H1 (cell line): ENCODE measurements at regions not wholly inside any gene's neighbourhood (a gene's known extent, or its start where the extent isn't known, plus 50 kb on each side); places are given as distances from the start of the nearest gene placed in this dataset.

Experiments
- CTCF ChIA-PET: fragments of 300-600 bp; sonication (Branson Sonifier 250); formaldehyde crosslinking; loops from one replicate; lab custom pipeline; 2021; ENCODE audit not compliant: partially characterized antibody; lab: Charles Lee
- POLR2A ChIA-PET: fragments of 300-600 bp; sonication (Branson Sonifier 250); formaldehyde crosslinking; loops from one replicate; lab custom pipeline; 2021; ENCODE audit warnings: inconsistent platforms; ENCODE audit not compliant: partially characterized antibody; lab: Charles Lee
- DNase-seq, 2 experiments: peaks; one replicate each; pipeline versions ENCODE4 v3.0.0 to v3.0.0-alpha.2; 2010 to 2022; ENCODE audit warnings: low spot score in 2 of 2, low read depth in 1 of 2, mixed read lengths in 1 of 2
- FAIRE-seq: peaks from 2 replicates; lab custom pipeline; 2011; peaks lifted over from hg19 to GRCh38; lab: Jason Lieb, UNC
- H2AFZ ChIP-seq: 2 replicates; pipeline ENCODE4 v1.8.1; 2012; ENCODE audit warnings: low read length, inconsistent platforms
- H2AK5ac ChIP-seq: 2 replicates; pipeline ENCODE4 v1.6.1; 2013; ENCODE audit warnings: low read depth, low read length
- H2BK120ac ChIP-seq: replicated peaks from 2 replicates; pipeline ENCODE3; 2013; ENCODE audit warnings: low read depth, low read length, inconsistent platforms
- H2BK12ac ChIP-seq: 2 replicates; pipeline ENCODE4 v1.6.1; 2013; ENCODE audit warnings: low read depth, low read length
- H2BK15ac ChIP-seq: 2 replicates; pipeline ENCODE4 v1.6.1; 2013; ENCODE audit warnings: low read length
- H2BK20ac ChIP-seq: 2 replicates; pipeline ENCODE4 v1.6.1; 2013; ENCODE audit warnings: low read length
- H2BK5ac ChIP-seq: 2 replicates; pipeline ENCODE4 v1.6.1; 2013; ENCODE audit warnings: low read depth, low read length
- H3K14ac ChIP-seq: 2 replicates; pipeline ENCODE4 v1.6.1; 2013; ENCODE audit warnings: inconsistent platforms; ENCODE audit not compliant: insufficient read length
- H3K18ac ChIP-seq: 2 replicates; pipeline ENCODE4 v1.6.1; 2013; ENCODE audit warnings: low read length; ENCODE audit errors: extremely low read depth
- H3K23ac ChIP-seq: 2 replicates; pipeline ENCODE4 v1.6.1; 2013; ENCODE audit warnings: inconsistent platforms; ENCODE audit not compliant: insufficient read length
- H3K23me2 ChIP-seq: 2 replicates; pipeline ENCODE4 v1.6.1; 2013; ENCODE audit warnings: low read depth, low read length
- H3K27ac ChIP-seq: 2 replicates; pipeline ENCODE4 v1.6.1; 2011; ENCODE audit warnings: low read depth, low read length, inconsistent platforms
- H3K27me3 ChIP-seq, 4 experiments: replicated peaks in 1 of 4; 1 replicate in 1 of 4; 2 replicates in 3 of 4; pipeline versions ENCODE4 v1.6.1 to v1.8.1; 2011 to 2013; ENCODE audit warnings: low read length in 3 of 4, mild to moderate bottlenecking in 3 of 4, inconsistent platforms in 2 of 4, mixed read lengths in 2 of 4, moderate library complexity in 1 of 4; ENCODE audit not compliant: control insufficient read depth in 3 of 4, insufficient read depth in 3 of 4; ENCODE audit errors: extremely low read depth in 1 of 4
- H3K36me3 ChIP-seq, 4 experiments: 2 replicates each; pipeline versions ENCODE4 v1.6.1 to v1.8.1; 2011 to 2013; ENCODE audit warnings: mild to moderate bottlenecking in 4 of 4, low read length in 3 of 4, moderate library complexity in 2 of 4, control low read depth in 1 of 4, inconsistent platforms in 1 of 4; ENCODE audit not compliant: insufficient read depth in 4 of 4, control insufficient read depth in 2 of 4
- H3K4ac ChIP-seq: replicated peaks from 2 replicates; pipeline ENCODE3; 2013; ENCODE audit warnings: low read length, low read depth, mixed read lengths, inconsistent platforms; ENCODE audit not compliant: insufficient read length
- H3K4me1 ChIP-seq, 4 experiments: replicated peaks in 1 of 4; 1 replicate in 1 of 4; 2 replicates in 3 of 4; pipeline versions ENCODE4 v1.6.1 to v1.8.1; 2011 to 2013; ENCODE audit warnings: low read length in 3 of 4, inconsistent platforms in 2 of 4, mixed read lengths in 1 of 4; ENCODE audit not compliant: insufficient read depth in 4 of 4, control insufficient read depth in 3 of 4
- H3K4me2 ChIP-seq, 2 experiments: 2 replicates each; pipeline versions ENCODE4 v1.6.1 to v1.8.1; 2011 to 2013; ENCODE audit warnings: low read depth in 2 of 2, low read length in 2 of 2, control low read depth in 1 of 2, inconsistent platforms in 1 of 2, mild to moderate bottlenecking in 1 of 2; ENCODE audit not compliant: insufficient read depth in 1 of 2
- H3K4me3 ChIP-seq, 4 experiments: fragments of 200-600, 300-600 bp in 1 of 4; sonication (generic), shearing (Covaris generic), sonication (Bioruptor Twin) in 1 of 4; 2 replicates each; pipeline versions ENCODE4 v1.5.1 to v1.8.1; 2011 to 2016; ENCODE audit warnings: low read length in 4 of 4, low read depth in 3 of 4, control low read depth in 2 of 4, inconsistent platforms in 2 of 4, mild to moderate bottlenecking in 2 of 4, mixed read lengths in 1 of 4, moderate library complexity in 1 of 4; ENCODE audit not compliant: insufficient read depth in 2 of 4; ENCODE audit errors: extremely low read depth in 1 of 4
- H3K56ac ChIP-seq: replicated peaks from 2 replicates; pipeline ENCODE3; 2013; ENCODE audit warnings: low read depth, mild to moderate bottlenecking, mixed read lengths, low read length, inconsistent platforms; ENCODE audit not compliant: insufficient read length
- H3K79me1 ChIP-seq: 2 replicates; pipeline ENCODE4 v1.6.1; 2013; ENCODE audit warnings: low read depth, low read length, control low read depth
- H3K79me2 ChIP-seq, 2 experiments: 2 replicates each; pipeline versions ENCODE4 v1.6.1 to v1.8.1; 2012 to 2013; ENCODE audit warnings: low read length in 2 of 2, mild to moderate bottlenecking in 2 of 2, inconsistent platforms in 1 of 2; ENCODE audit not compliant: insufficient read depth in 2 of 2, control insufficient read depth in 1 of 2
- H3K9ac ChIP-seq, 4 experiments: replicated peaks in 1 of 4; 1 replicate in 1 of 4; 2 replicates in 3 of 4; pipeline versions ENCODE4 v1.6.1 to v1.8.1; 2011 to 2013; ENCODE audit warnings: low read depth in 3 of 4, low read length in 3 of 4, control low read depth in 2 of 4, mild to moderate bottlenecking in 2 of 4, moderate library complexity in 2 of 4, inconsistent platforms in 1 of 4; ENCODE audit errors: extremely low read depth in 1 of 4
- H3K9me3 ChIP-seq, 2 experiments: 2 replicates each; pipeline versions ENCODE4 v1.6.1 to v1.8.1; 2012 to 2013; ENCODE audit warnings: mild to moderate bottlenecking in 2 of 2, moderate library complexity in 2 of 2, control low read depth in 1 of 2, inconsistent platforms in 1 of 2, low read depth in 1 of 2, low read length in 1 of 2, mixed read lengths in 1 of 2; ENCODE audit not compliant: insufficient read depth in 2 of 2
- H4K20me1 ChIP-seq, 2 experiments: replicated peaks in 1 of 2; 2 replicates each; pipeline versions ENCODE3 to v1.8.1; 2011 to 2013; ENCODE audit warnings: inconsistent platforms in 2 of 2, low read length in 2 of 2, mild to moderate bottlenecking in 1 of 2; ENCODE audit not compliant: insufficient read depth in 2 of 2, control insufficient read depth in 1 of 2
- H4K5ac ChIP-seq: 2 replicates; pipeline ENCODE4 v1.6.1; 2013; ENCODE audit warnings: low read length, low read depth, mixed read lengths, inconsistent platforms; ENCODE audit not compliant: insufficient read length
- H4K8ac ChIP-seq: 2 replicates; pipeline ENCODE4 v1.8.0; 2013; ENCODE audit warnings: mild to moderate bottlenecking, moderate library complexity, low read length, inconsistent platforms; ENCODE audit not compliant: insufficient read depth; ENCODE audit errors: extremely low read depth
- H4K91ac ChIP-seq: replicated peaks from 2 replicates; pipeline ENCODE3; 2013; ENCODE audit warnings: low read length, mixed read lengths, inconsistent platforms; ENCODE audit not compliant: insufficient read length
- ASH2L ChIP-seq: fragments of 200-600, 300-600 bp; sonication (generic); IDR thresholded peaks from one replicate; pipeline ENCODE4 v1.7.1; 2017; ENCODE audit warnings: low read length
- CBX8 ChIP-seq: fragments of 300-800, 300-1000 bp; sonication (generic); IDR thresholded peaks from 2 replicates; pipeline ENCODE4 v1.7.1; 2016; ENCODE audit warnings: low read depth, low read length, borderline replicate concordance
- WGBS, 2 experiments: shearing (Covaris generic) in 1 of 2; methylation state at CpG; one replicate each; pipeline versions ENCODE4 v1.1.6 to v1.1.7; 2013 to 2015; ENCODE audit warnings: low lambda C conversion rate in 2 of 2, mixed read lengths in 2 of 2, inconsistent platforms in 1 of 2, low coverage in 1 of 2, missing lambda C conversion rate in 1 of 2; ENCODE audit not compliant: insufficient replicate concordance in 2 of 2, insufficient coverage in 1 of 2, insufficient read length in 1 of 2; ENCODE audit errors: extremely low coverage in 1 of 2, missing lambda C conversion rate in 1 of 2; 5-methylcytosine and 5-hydroxymethylcytosine counted together

DNA sequence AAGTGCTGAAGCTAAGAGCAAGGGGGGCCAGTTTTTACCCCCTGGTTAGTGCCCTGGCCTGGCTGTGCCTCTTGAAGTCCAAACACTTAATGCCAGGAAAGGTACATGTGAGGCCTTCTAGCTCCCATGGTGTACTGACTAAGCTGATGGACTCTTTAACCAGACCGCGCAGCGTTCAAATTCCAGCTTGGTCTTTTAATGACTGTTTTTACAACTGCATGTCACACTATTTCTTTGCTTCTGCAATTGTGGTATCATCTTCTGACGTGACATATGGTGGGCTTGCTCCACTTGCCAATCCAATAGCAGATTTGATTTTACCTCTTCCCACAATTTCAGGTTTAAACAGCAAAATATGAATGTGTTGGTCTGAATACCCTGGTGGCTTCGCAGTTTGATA lies 197.3 kb downstream of the HUNK start:
- POLR2A ChIA-PET = no interaction called here
- H4K91ac ChIP-seq = no peak overlapping the region
- no peak overlapping the region for H4K8ac ChIP-seq
- WGBS, 2 experiments = 91% methylated on average over 5 of the region's 5 CpGs; no CpG with 5 or more reads in 1 of the 2 experiments
- no peak overlapping the region for H2AFZ ChIP-seq
- H3K27me3 ChIP-seq = no peaks in the 10 kb centered on the region
- no peaks in the 10 kb centered on the region for H3K23me2 ChIP-seq
- no peaks in the 10 kb centered on the region for H3K79me1 ChIP-seq
- DNase-seq = no peak
- no peak overlapping the region for H3K14ac ChIP-seq
- H2BK120ac ChIP-seq = no peak overlapping the region
- no peak overlapping the region for H3K4me2 ChIP-seq
- no peaks in the 10 kb centered on the region; a peak in 1 of 7 replicates for H3K4me1 ChIP-seq
- H4K5ac ChIP-seq = no peak overlapping the region
- H2BK20ac ChIP-seq = no peak overlapping the region
- no peak overlapping the region for H2AK5ac ChIP-seq
- no peak overlapping the region for H3K23ac ChIP-seq
- H3K9ac ChIP-seq = no peak overlapping the region
- no peak overlapping the region for H3K4ac ChIP-seq
- no peak for FAIRE-seq
- no peaks in the 10 kb centered on the region for H3K36me3 ChIP-seq
- H2BK5ac ChIP-seq = no peak overlapping the region
- no peak overlapping the region for H2BK15ac ChIP-seq
- no peaks in the 10 kb centered on the region for H3K9me3 ChIP-seq
- H2BK12ac ChIP-seq = no peak overlapping the region
- no peak overlapping the region for H3K4me3 ChIP-seq
- TF ChIP-seq ASH2L (no peak), CBX8 (no peak)
- no peak overlapping the region for H3K27ac ChIP-seq
- no peak overlapping the region for H3K18ac ChIP-seq
- CTCF ChIA-PET = interaction anchor here (1.0 to 1.1 kb wide), 3 partner anchors 14 to 136 kb away, joined by 3 to 6 read pairs (median 5); no protein-coding TSS in a partner anchor
- H3K79me2 ChIP-seq = no peaks in the 10 kb centered on the region
- no peaks in the 10 kb centered on the region for H4K20me1 ChIP-seq
- H3K56ac ChIP-seq = no peak overlapping the region
